ENCODE measurements at regions not wholly inside any gene's neighbourhood (a gene's known extent, or its start where the extent isn't known, plus 50 kb on each side); places are given as distances from the start of the nearest gene placed in this dataset.

DNA sequence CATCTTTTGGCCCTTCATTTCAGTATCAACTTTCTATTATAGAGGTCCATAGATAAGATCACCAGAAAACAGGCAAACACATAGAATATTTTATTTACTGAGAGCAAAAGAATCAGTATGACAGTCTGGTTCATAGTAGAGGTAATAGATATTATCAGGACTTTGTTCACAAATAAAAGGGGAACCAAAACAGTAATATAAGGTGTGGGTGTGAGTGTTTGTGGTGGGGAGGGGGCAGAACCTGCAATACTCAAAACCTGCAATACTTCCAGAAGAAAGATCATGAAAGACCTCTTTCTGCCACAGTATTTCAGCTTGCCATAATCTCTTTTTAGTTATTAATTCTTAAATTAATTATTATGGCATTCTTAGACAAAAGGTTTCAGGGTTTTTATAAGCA is 578.7 kb upstream of the SLITRK1 start:
- no peak overlapping the region for H3K9ac ChIP-seq (ENCODE audit: low read depth, low read length)
- DNase-seq (no peak), ATAC-seq (ENCODE audit: low read depth) (no peak)
- no peak overlapping the region for H3K18ac ChIP-seq (ENCODE audit: low read depth, low read length)
- no peak overlapping the region for H3K23ac ChIP-seq (ENCODE audit: low read depth, low read length)
- no peak overlapping the region for H4K8ac ChIP-seq (ENCODE audit: low read depth in 2 of 2, low read length in 2 of 2)
- no peak overlapping the region for H2BK20ac ChIP-seq (ENCODE audit: low read depth, low read length)
- H3K4ac ChIP-seq (ENCODE audit: low read depth, low read length), result no peak overlapping the region
- no peak overlapping the region for H2AK9ac ChIP-seq (replicated peaks; ENCODE audit: low read depth, low read length, poor library complexity)
- no peaks in the 10 kb centered on the region for H3K36me3 ChIP-seq (ENCODE audit: control insufficient read depth, insufficient read depth, low read length)
- dilution Hi-C loops (cut with HindIII; ENCODE audit: low sequenced_read_pairs, unreplicated experiment) (no loop called here), intact Hi-C loops (cut with micrococcal nuclease) (no loop called here), in situ Hi-C loops (cut with MboI; ENCODE audit: low sequenced_read_pairs) (no loop called here)
- POLR2A ChIA-PET (ENCODE audit: unreplicated experiment), result no interaction called here
- CTCF ChIA-PET, result interaction anchor here (0.6 kb wide), 1 partner anchor 23 kb away, joined by 3 read pairs; no protein-coding TSS in a partner anchor
- no peak overlapping the region for H3K14ac ChIP-seq (replicated peaks; ENCODE audit: low read depth, low read length)
- H3K9me3 ChIP-seq (ENCODE audit: control insufficient read depth, insufficient read depth, low read length), result no peaks in the 10 kb centered on the region
- no peak overlapping the region for H2AFZ ChIP-seq (replicated peaks; ENCODE audit: low read length, poor library complexity)
- TF ChIP-seq MAZ (IDR thresholded peaks at IDR 0.05; ENCODE audit: borderline replicate concordance, low read depth, low read length), result no peak
- no peak for TF ChIP-seq FOS (IDR thresholded peaks at IDR 0.05; ENCODE audit: low read depth, low read length)
- H4K20me1 ChIP-seq (ENCODE audit: insufficient read depth, low read length), result no peaks in the 10 kb centered on the region
- no peak overlapping the region for H3K56ac ChIP-seq (ENCODE audit: extremely low read depth, insufficient read depth, low read length)
- H3K79me1 ChIP-seq (ENCODE audit: low read depth in 1 of 2, low read length in 2 of 2), result no peaks in the 10 kb centered on the region
- no peaks in the 10 kb centered on the region for H3K4me1 ChIP-seq (ENCODE audit: control insufficient read depth, insufficient read depth, low read length)
- H2BK15ac ChIP-seq (ENCODE audit: low read depth, low read length), result no peak overlapping the region
- H2BK5ac ChIP-seq (ENCODE audit: low read depth, low read length, poor library complexity, severe bottlenecking), result no peak overlapping the region
- no peak overlapping the region for H2AK5ac ChIP-seq (ENCODE audit: low read depth, low read length)
- no peak overlapping the region for H4K91ac ChIP-seq (ENCODE audit: insufficient read depth, low read depth, low read length)
- no peak overlapping the region for H2BK120ac ChIP-seq (ENCODE audit: low read depth, low read length)
- H3K9me1 ChIP-seq (ENCODE audit: insufficient read depth, low read length), result no peaks in the 10 kb centered on the region
- no peak overlapping the region for H3K4me3 ChIP-seq (ENCODE audit: insufficient read depth, low read depth, low read length)
- H4K5ac ChIP-seq (ENCODE audit: low read depth, low read length), result no peak overlapping the region
- no peak overlapping the region for H3K27ac ChIP-seq (ENCODE audit: insufficient read depth, low read length)
- no TSS peak for BruUV-seq (replicated peaks)
- no peak overlapping the region for H3K4me2 ChIP-seq (ENCODE audit: low read depth, low read length)
- no peaks in the 10 kb centered on the region for H3K27me3 ChIP-seq (ENCODE audit: control insufficient read depth, insufficient read depth, low read length)

Measured in IMR-90 (cell line).